IMR-90 (cell line): ENCODE measurements at regions not wholly inside any gene's neighbourhood (a gene's known extent, or its start where the extent isn't known, plus 50 kb on each side); places are given as distances from the start of the nearest gene placed in this dataset.

Source experiments
- CTCF ChIP-seq: conservative IDR thresholded peaks from 2 replicates; pipeline ENCODE4 v1.5.1; 2012; ENCODE audit warnings: mild to moderate bottlenecking, low read depth, low read length, improper control_type of control experiment
- ELK1 ChIP-seq: fragments of 150-350 bp; IDR thresholded peaks from 2 replicates; pipeline ENCODE4 v1.6.1; 2016; ENCODE audit warnings: low read depth, mild to moderate bottlenecking, low read length, moderate library complexity, borderline replicate concordance
- POLR2A ChIP-seq: IDR thresholded peaks from 2 replicates; pipeline ENCODE4 v1.6.1; 2012; ENCODE audit warnings: mild to moderate bottlenecking, low read depth, low read length
- RAD21 ChIP-seq: IDR thresholded peaks from 2 replicates; pipeline ENCODE4 v1.6.1; 2012; ENCODE audit warnings: low read length, improper control_type of control experiment
- SMC3 ChIP-seq: fragments of 150-350 bp; IDR thresholded peaks from 2 replicates; pipeline ENCODE4 v1.6.1; 2016; ENCODE audit warnings: low read depth, mild to moderate bottlenecking, antibody characterized with exemption, low read length, moderate library complexity

GRCh38 chr18:75879196-75879595, 451.7 kb upstream of the SMIM21 start:
- TF ChIP-seq RAD21: no peak
- no peak for TF ChIP-seq CTCF
- TF ChIP-seq ELK1: no peak
- no peak for TF ChIP-seq SMC3
- TF ChIP-seq POLR2A: no peak
